Renal pelvis (tissue), 1 donor: ENCODE measurements at regions not wholly inside any gene's neighbourhood (a gene's known extent, or its start where the extent isn't known, plus 50 kb on each side); places are given as distances from the start of the nearest gene placed in this dataset.

Experiments used
- DNase-seq: peaks from one replicate; pipeline ENCODE4 v3.0.0-alpha.2; 2013

GRCh38 chr20:10806539-10806938 is 132.7 kb upstream of the JAG1 start:
- DNase-seq, result no peak

DNA sequence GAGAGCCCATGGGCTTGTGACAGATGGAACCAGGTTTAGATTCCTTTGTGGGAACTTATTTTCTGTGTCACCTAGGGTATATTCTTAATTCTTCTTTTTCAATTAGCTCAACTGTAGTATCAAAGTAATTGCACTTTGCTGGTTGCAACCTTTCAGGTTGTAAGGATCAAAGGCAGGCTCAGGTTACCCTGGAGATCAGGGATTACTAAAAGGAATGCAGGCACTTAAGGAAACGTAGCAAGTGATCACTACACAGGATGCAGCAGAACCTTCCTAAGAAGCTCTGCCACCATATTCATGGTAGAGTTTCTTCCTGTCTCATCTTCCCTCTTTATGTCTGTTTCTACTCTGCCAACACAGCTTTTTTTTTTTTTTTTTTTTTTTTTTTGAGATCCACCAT is 133.2 kb upstream of the JAG1 start:
- DNase-seq, result no peak

- DNase-seq, result no peak
These were observed 139.0 kb upstream of the JAG1 start for GRCh38 chr20:10812759-10813327.

GRCh38 chr20:10823585-10823984 is 149.8 kb upstream of the JAG1 start:
- no peak for DNase-seq

DNA sequence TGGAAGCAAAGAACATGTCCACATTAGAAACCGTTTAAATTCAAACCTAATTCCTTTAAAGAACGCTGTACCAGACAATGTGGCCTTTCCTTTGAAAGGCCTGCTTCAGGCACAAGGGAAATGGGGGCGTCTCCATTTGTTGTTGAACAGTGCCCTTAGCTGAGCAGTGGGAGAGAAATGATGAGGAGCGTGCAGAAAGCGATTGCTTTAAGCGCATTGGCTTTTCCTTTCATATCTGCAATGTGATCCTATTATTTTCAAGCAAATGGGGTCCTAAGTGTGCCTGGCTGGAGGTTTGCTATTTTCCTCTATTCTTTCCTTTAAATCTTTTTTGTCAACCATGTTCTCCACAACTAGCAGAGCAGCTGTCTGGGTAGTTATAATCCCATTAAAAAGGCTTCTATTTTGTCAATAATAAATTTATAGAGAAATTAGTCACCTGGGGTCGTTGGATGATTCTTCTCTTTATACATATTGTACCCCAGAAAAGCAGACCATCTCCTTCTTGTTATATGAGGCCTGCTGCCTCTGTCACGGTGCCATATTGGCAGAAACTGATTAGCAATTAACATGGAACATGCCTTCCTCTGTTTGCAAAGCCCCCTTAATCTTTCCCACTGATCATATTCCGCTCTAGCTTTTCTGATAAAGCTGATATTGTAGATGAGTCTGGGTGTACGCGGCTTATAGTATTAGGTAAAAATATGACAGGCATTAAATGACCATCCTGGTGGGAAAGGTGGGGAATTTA is 151.1 kb upstream of the JAG1 start:
- no peak for DNase-seq

DNA sequence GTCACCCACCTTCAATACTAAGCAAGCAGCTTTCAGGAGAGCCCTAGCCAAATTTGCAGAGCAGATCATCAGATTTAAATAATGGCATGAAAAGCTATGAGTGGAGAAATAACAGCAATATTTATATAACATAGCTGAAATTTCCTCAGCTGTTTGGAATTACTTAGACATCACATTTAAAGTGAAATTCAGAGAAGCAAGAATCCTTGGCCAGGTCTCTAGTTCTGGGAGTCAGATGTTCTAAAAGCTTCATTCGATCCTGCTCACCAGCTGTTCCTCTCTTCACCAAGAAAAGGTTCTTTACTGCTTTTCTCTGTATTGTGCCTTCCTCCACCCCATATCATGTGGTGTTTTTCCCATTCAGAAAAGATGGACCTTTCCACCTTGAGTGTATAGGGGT is 152.3 kb upstream of the JAG1 start:
- DNase-seq, result no peak

- DNase-seq, result no peak
These were observed 154.4 kb upstream of the JAG1 start for GRCh38 chr20:10828180-10828579.

- DNase-seq, result no peak
These were observed 158.3 kb upstream of the JAG1 start for GRCh38 chr20:10832141-10832540.

DNA sequence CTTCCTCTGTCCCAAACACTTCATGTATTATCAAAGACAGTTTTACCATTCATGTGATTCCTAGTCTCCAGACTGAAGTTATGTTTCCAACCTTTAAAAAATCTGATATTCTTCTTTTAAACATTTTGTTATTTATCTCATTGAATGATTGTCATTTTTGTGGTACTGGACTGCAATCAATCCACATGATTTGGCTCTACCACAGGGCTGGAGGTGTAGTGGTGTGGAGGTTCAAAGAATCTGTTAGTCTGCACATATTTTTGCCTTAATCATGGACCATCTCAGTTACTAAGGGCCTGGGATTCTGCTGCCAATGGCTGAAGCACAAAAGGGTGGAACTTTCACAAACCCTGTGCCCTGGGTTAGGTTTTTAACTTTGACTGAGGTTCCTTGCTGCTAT is 164.1 kb upstream of the JAG1 start:
- DNase-seq, result no peak

GRCh38 chr20:10842116-10842515 is 168.3 kb upstream of the JAG1 start:
- DNase-seq, result no peak

- DNase-seq, result no peak
These were observed 169.4 kb upstream of the JAG1 start for GRCh38 chr20:10843146-10843711.

DNA sequence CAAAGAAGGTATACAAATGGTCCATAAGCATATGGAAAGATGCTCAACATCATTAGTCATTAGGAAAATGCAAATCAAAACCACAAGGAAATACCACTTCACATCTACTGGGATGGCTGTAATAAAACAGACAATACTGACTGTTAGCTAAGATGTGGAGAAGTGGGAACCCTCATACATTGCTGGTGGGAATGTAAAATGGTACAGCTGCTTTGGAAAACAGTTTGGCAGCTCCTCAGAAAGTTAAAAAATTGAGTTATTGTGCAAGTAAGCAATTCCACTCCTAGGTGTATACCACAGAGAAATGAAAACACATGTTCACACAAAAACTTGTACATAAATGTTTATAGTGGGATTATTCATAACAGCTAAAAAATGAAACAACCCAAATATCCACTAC is 173.0 kb upstream of the JAG1 start:
- DNase-seq, result no peak

- DNase-seq, result no peak
These were observed 175.1 kb upstream of the JAG1 start for GRCh38 chr20:10848810-10849370.

- no peak for DNase-seq
These were observed 179.4 kb upstream of the JAG1 start for GRCh38 chr20:10853176-10853575.

- no peak for DNase-seq
These were observed 179.9 kb upstream of the JAG1 start for GRCh38 chr20:10853731-10854130.

- DNase-seq, result no peak
These were observed 181.2 kb upstream of the JAG1 start for GRCh38 chr20:10854976-10855375.

GRCh38 chr20:10855778-10856177 is 182.0 kb upstream of the JAG1 start:
- DNase-seq, result no peak

DNA sequence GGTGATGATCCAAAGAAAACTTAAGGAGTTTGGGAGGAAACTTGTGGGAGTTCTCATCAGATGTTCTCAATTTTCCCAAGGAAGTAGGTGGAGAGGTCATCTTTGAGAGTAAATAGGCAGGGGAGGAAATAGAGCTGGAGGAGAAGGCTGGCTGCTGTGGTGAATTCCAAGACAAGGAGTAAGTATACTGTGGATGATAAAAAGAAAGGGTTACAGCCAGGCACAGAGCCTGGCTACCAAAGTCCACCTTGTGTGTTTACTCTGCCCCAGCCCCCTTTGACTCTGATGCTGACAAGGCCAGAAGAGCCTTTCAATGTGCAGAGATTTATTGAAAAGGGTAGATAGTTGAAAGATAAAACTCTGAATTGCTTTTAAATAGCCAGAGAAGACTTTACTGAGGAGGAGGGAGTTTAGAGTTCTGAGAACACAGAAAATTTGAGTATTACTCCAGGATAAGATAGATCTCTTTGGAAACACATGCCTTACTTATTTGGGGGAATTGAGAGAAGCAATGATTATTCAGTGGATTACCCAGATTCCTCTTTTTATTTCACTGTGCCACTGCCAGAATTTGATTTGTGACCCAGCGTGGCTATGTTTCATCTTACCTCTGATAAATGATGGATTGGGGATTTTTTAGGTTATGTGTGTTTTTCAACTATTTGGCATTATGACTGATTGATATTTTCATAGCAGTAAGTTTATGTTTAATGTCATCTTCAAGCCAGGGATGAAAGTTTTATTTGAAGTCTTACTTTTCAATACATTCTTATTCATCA is 182.6 kb upstream of the JAG1 start:
- DNase-seq, result no peak

DNA sequence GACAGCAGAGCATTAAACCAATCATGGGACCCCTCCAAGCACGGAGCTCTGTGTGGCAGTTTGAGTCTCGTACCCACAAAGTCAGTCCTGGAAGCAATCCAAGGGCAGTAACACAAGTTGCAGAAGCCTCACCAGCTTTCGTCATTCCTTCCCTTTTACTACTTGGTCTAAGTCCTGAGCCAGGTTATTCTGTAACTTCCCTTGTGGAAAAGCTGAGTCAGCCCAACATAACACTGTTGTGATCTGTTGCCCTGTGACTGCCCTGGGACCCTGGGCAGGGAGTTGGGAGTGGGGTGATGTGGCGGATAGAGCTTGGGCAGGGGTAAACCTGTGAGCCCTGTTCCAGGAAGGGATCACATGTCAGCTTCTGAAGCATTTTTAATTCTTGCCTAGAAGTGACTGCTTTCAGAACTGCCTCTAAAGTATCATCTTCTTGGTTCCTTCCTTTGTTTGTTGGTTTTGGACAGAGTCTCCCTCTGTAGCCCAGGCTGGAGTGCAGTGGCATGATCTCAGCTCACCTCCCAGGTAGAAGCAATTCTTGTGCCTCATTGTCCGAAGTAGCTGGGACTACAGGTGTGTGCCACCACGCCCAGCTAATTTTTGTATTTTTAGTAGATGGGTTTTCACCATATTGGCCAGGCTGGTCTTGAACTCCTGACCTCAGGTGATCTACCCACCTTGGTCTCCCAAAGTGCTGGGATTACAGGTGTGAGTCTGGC is 183.7 kb upstream of the JAG1 start:
- DNase-seq, result peak; percentile 43

DNA sequence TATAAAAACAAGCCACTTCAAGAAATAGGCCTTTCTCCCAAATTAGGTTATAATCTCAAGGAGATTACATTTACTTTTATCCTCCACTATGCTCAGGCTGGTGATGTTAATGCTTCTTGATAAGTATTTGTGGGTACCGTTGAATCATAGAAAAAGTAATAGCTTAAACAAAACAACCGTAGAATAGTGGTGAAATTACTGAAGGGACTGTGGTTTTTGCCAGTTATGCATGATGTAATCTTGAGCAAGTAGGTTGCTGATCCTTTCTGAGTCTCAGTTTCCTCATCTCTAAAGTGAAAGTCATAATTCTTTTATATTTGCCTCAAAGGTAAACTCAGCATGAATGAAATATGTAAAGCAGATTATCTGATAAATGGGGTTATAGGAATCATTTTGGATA is 187.3 kb upstream of the JAG1 start:
- no peak for DNase-seq

GRCh38 chr20:10861619-10862018 is 187.8 kb upstream of the JAG1 start:
- DNase-seq, result no peak
